ENCODE measurements at regions not wholly inside any gene's neighbourhood (a gene's known extent, or its start where the extent isn't known, plus 50 kb on each side); places are given as distances from the start of the nearest gene placed in this dataset.

- Histone ChIP-seq H3K4me1 (ENCODE audit: control insufficient read depth in 1 of 2, insufficient read depth in 2 of 2, low read length in 2 of 2) (no peaks in the 10 kb centered on the region), H3K79me2 (ENCODE audit: insufficient read depth, low read length) (no peaks in the 10 kb centered on the region), H3K9me3 (replicated peaks in 1 of 2; ENCODE audit: control insufficient read depth in 1 of 2, insufficient read depth in 1 of 2, low read length in 2 of 2) (no peaks in the 10 kb centered on the region), H3K36me3 (replicated peaks in 1 of 2; ENCODE audit: control insufficient read depth in 1 of 2, insufficient read depth in 2 of 2, low read length in 2 of 2) (no peaks in the 10 kb centered on the region), H3K27ac (ENCODE audit: low read depth in 1 of 2, low read length in 2 of 2) (no peak overlapping the region), H3K27me3 (ENCODE audit: control insufficient read depth in 2 of 2, insufficient read depth in 2 of 2, low read length in 2 of 2) (peaks cover 0 to 10% of the 10 kb centered on the region in 2 donors), H2AFZ (ENCODE audit: insufficient read depth, low read depth, low read length, poor library complexity, severe bottlenecking) (no peak overlapping the region), H3K4me3 (replicated peaks in 1 of 3; ENCODE audit: low read depth in 2 of 3, low read length in 3 of 3) (no peak overlapping the region), H4K20me1 (ENCODE audit: insufficient read depth, low read length) (no peaks in the 10 kb centered on the region), H3K9ac (ENCODE audit: insufficient read depth, low read length, poor library complexity, severe bottlenecking) (no peak overlapping the region), H3K4me2 (replicated peaks; ENCODE audit: extremely low read depth, low read length, poor library complexity, severe bottlenecking) (no peak overlapping the region)
- Mint-ChIP-seq H3K9me3 (peaks cover 0 to 19% (median 4%) of the 10 kb centered on the region in 7 donors), H3K27ac (no peak overlapping the region), H3K36me3 (no peaks in the 10 kb centered on the region), H3K4me1 (no peaks in the 10 kb centered on the region), H3K27me3 (ENCODE audit: low read depth in 3 of 3) (peaks cover 18 to 34% (median 21%) of the 10 kb centered on the region in 3 donors), H3K4me3 (peak overlapping the region in 1 of 2 donors; percentile 7)
- no peak for DNase-seq
- WGBS (ENCODE audit: insufficient coverage): 10% methylated on average over 12 of the region's 16 CpGs
- TF ChIP-seq CTCF (IDR thresholded peaks at IDR 0.05): no peak
- intact Hi-C loops (cut with micrococcal nuclease): no loop called here
Measured at GRCh38 chr16:86449446-86450095, 60.8 kb upstream of the FOXF1 start.

- Histone ChIP-seq H3K4me2 (replicated peaks; ENCODE audit: extremely low read depth, low read length, poor library complexity, severe bottlenecking) (no peak overlapping the region), H2AFZ (ENCODE audit: insufficient read depth, low read depth, low read length, poor library complexity, severe bottlenecking) (no peak overlapping the region), H3K27me3 (ENCODE audit: control insufficient read depth in 2 of 2, insufficient read depth in 2 of 2, low read length in 2 of 2) (peaks cover 0 to 10% of the 10 kb centered on the region in 2 donors), H3K9me3 (replicated peaks in 1 of 2; ENCODE audit: control insufficient read depth in 1 of 2, insufficient read depth in 1 of 2, low read length in 2 of 2) (no peaks in the 10 kb centered on the region), H3K4me3 (replicated peaks in 1 of 3; ENCODE audit: low read depth in 2 of 3, low read length in 3 of 3) (no peak overlapping the region), H3K27ac (ENCODE audit: low read depth in 1 of 2, low read length in 2 of 2) (no peak overlapping the region), H3K4me1 (ENCODE audit: control insufficient read depth in 1 of 2, insufficient read depth in 2 of 2, low read length in 2 of 2) (no peaks in the 10 kb centered on the region), H3K79me2 (ENCODE audit: insufficient read depth, low read length) (no peaks in the 10 kb centered on the region), H3K9ac (ENCODE audit: insufficient read depth, low read length, poor library complexity, severe bottlenecking) (no peak overlapping the region), H3K36me3 (replicated peaks in 1 of 2; ENCODE audit: control insufficient read depth in 1 of 2, insufficient read depth in 2 of 2, low read length in 2 of 2) (no peaks in the 10 kb centered on the region), H4K20me1 (ENCODE audit: insufficient read depth, low read length) (no peaks in the 10 kb centered on the region)
- WGBS (ENCODE audit: insufficient coverage): 95% methylated on average over 2 of the region's 2 CpGs
- Mint-ChIP-seq H3K4me3 (no peak overlapping the region), H3K27ac (no peak overlapping the region), H3K36me3 (no peaks in the 10 kb centered on the region), H3K4me1 (no peaks in the 10 kb centered on the region), H3K9me3 (peaks cover 0 to 19% (median 4%) of the 10 kb centered on the region in 7 donors), H3K27me3 (ENCODE audit: low read depth in 3 of 3) (peaks cover 17 to 29% (median 18%) of the 10 kb centered on the region in 3 donors)
- TF ChIP-seq CTCF (IDR thresholded peaks at IDR 0.05): no peak
- DNase-seq: no peak
- intact Hi-C loops (cut with micrococcal nuclease): no loop called here
Measured at GRCh38 chr16:86450691-86451090, 59.6 kb upstream of the FOXF1 start.
